NB4 (cell line): ENCODE measurements at regions not wholly inside any gene's neighbourhood (a gene's known extent, or its start where the extent isn't known, plus 50 kb on each side); places are given as distances from the start of the nearest gene placed in this dataset.

Source experiments
- CTCF ChIP-seq: IDR thresholded peaks from one replicate; pipeline ENCODE4 v1.5.1; 2012; ENCODE audit warnings: low read depth, low read length
- POLR2A ChIP-seq: IDR thresholded peaks from 2 replicates; pipeline ENCODE4 v1.6.1; 2011; ENCODE audit warnings: mild to moderate bottlenecking; ENCODE audit not compliant: insufficient read length; ENCODE audit errors: extremely low read depth

GRCh38 chr11:15418921-15419320, 304.2 kb downstream of the INSC start:
- TF ChIP-seq CTCF (no peak), POLR2A (no peak)
